ENCODE measurements at regions not wholly inside any gene's neighbourhood (a gene's known extent, or its start where the extent isn't known, plus 50 kb on each side); places are given as distances from the start of the nearest gene placed in this dataset.

DNA sequence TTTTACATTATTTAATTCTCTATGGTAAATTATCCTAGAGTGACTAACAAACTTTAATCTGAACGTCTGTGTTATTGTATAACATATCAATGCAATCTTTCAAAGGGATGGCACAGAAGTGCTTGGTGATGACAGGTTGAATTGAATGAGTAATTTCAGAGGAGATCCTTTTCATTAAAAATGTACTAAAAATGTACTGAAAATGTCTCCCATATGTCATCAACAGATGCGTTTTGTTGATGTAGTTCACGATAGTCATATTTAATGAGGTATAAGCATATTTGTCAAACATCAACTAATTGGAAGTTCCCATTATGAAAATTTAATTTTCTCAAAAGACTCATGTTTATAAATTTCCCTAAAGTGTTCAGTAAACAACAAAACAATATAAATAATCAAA lies 1434.7 kb upstream of the PCDH20 start:
- Histone ChIP-seq H3K79me2 (ENCODE audit: control insufficient read depth, insufficient read depth, low read length) (no peaks in the 10 kb centered on the region), H2AFZ (ENCODE audit: control insufficient read depth, low read depth, low read length) (no peak overlapping the region), H3K4me1 (ENCODE audit: control insufficient read depth, insufficient read depth, low read length) (no peaks in the 10 kb centered on the region), H4K20me1 (ENCODE audit: control insufficient read depth, insufficient read depth) (no peaks in the 10 kb centered on the region), H3K27ac (ENCODE audit: control insufficient read depth, insufficient read depth) (no peak overlapping the region), H3K9me3 (replicated peaks; ENCODE audit: control insufficient read depth, insufficient read depth, low read length) (no peaks in the 10 kb centered on the region), H3K27me3 (replicated peaks in 1 of 2; ENCODE audit: control insufficient read depth in 2 of 2, insufficient read depth in 2 of 2, low read length in 1 of 2) (no peaks in the 10 kb centered on the region), H3K4me3 (no peak overlapping the region), H3K4me2 (ENCODE audit: control insufficient read depth, insufficient read depth) (no peak overlapping the region), H3K9ac (ENCODE audit: control insufficient read depth, insufficient read depth, low read length) (no peak overlapping the region), H3K36me3 (ENCODE audit: control insufficient read depth in 2 of 2, insufficient read depth in 2 of 2, low read length in 1 of 2) (no peaks in the 10 kb centered on the region)
- ChIA-PET POLR2A (no interaction called here), SMC1A (ENCODE audit: uncharacterized antibody, unreplicated experiment) (no interaction called here), CTCF (no interaction called here), RAD21 (ENCODE audit: unreplicated experiment) (no interaction called here)
- in situ Hi-C loops (cut with MboI): no loop called here
- ATAC-seq (no peak), FAIRE-seq (no peak), DNase-seq (ENCODE audit: low read depth, low spot score) (no peak)
- intact Hi-C loops (cut with micrococcal nuclease; ENCODE audit: unreplicated experiment): no loop called here
- WGBS (ENCODE audit: insufficient coverage, insufficient replicate concordance, low lambda C conversion rate, missing lambda C conversion rate): 3% methylated on average over 3 of the region's 3 CpGs
- BruUV-seq (replicated peaks): no TSS peak
- no peak for TF ChIP-seq STAT3 (IDR thresholded peaks at IDR 0.05; ENCODE audit: low read depth, low read length)
- no peak for TF ChIP-seq RELB (IDR thresholded peaks at IDR 0.05; ENCODE audit: low read depth)
- TF ChIP-seq MYB (IDR thresholded peaks at IDR 0.05; ENCODE audit: borderline replicate concordance, low read depth, low read length): no peak
- TF ChIP-seq, protein P1, sequence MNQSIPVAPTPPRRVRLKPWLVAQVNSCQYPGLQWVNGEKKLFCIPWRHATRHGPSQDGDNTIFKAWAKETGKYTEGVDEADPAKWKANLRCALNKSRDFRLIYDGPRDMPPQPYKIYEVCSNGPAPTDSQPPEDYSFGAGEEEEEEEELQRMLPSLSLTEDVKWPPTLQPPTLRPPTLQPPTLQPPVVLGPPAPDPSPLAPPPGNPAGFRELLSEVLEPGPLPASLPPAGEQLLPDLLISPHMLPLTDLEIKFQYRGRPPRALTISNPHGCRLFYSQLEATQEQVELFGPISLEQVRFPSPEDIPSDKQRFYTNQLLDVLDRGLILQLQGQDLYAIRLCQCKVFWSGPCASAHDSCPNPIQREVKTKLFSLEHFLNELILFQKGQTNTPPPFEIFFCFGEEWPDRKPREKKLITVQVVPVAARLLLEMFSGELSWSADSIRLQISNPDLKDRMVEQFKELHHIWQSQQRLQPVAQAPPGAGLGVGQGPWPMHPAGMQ (IDR thresholded peaks at IDR 0.05; ENCODE audit: borderline replicate concordance): no peak
- no peak for TF ChIP-seq PAX8 (IDR thresholded peaks at IDR 0.05)
- TF ChIP-seq RELA (IDR thresholded peaks at IDR 0.05; ENCODE audit: borderline replicate concordance, partially characterized antibody): no peak
- no peak for TF ChIP-seq RB1 (IDR thresholded peaks at IDR 0.05; ENCODE audit: borderline replicate concordance)
- TF ChIP-seq MLLT1 (IDR thresholded peaks at IDR 0.05): no peak
- TF ChIP-seq PRDM15 (CRISPR knock-in tag; IDR thresholded peaks at IDR 0.05): no peak
- no peak for TF ChIP-seq NR2C2 (IDR thresholded peaks at IDR 0.05; ENCODE audit: borderline replicate concordance, control insufficient read depth, insufficient read length, low read depth)
- no peak for TF ChIP-seq USF2 (IDR thresholded peaks at IDR 0.05; ENCODE audit: borderline replicate concordance, low read depth, low read length)
